Activated T-helper 17 cell treated with anti-CD3 and anti-CD28 coated beads, Interleukin-2, amount 50 U/mL, for 72 hours (primary cell): ENCODE measurements at regions not wholly inside any gene's neighbourhood (a gene's known extent, or its start where the extent isn't known, plus 50 kb on each side); places are given as distances from the start of the nearest gene placed in this dataset.

Experiments used
- ATAC-seq: fragments of 150-1000 bp; cut with Tn5 transposase; replicated peaks from 2 replicates; pipeline ENCODE4 v1.10.0; 2021; ENCODE audit warnings: mild to moderate bottlenecking, moderate library complexity
- H3K27ac Mint-ChIP-seq: one replicate; pipeline ENCODE4 v1.8.0; 2022; ENCODE audit warnings: mixed read lengths
- H3K27me3 Mint-ChIP-seq: one replicate; pipeline ENCODE4 v1.8.0; 2022; ENCODE audit warnings: mixed read lengths
- H3K36me3 Mint-ChIP-seq: one replicate; pipeline ENCODE4 v1.8.0; 2022; ENCODE audit warnings: low read depth, mild to moderate bottlenecking, mixed read lengths
- H3K4me1 Mint-ChIP-seq: one replicate; pipeline ENCODE4 v1.8.0; 2022; ENCODE audit warnings: mixed read lengths
- H3K4me3 Mint-ChIP-seq: one replicate; pipeline ENCODE4 v1.8.0; 2022; ENCODE audit warnings: mild to moderate bottlenecking, mixed read lengths
- H3K9me3 Mint-ChIP-seq: one replicate; pipeline ENCODE4 v1.8.0; 2022; ENCODE audit warnings: mixed read lengths

DNA sequence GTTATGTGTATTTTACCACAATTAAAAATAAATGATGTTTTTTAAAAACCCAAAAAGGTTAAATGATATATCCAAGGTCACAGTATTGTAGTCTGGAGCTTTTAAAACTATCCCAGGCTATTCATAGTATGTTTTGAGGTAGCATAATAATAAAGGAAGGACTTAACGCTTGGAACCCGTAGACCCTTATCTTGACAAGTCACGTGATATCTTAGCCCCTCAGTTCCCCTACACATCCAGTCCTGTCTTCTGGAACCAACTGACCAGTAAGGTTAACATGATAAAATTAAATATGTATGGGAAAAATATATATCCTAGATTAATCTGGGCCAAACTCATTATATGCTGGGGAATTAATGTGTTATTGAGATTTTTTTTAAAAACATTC lies 142.2 kb downstream of the RXFP2 start:
- no peaks in the 10 kb centered on the region for H3K36me3 Mint-ChIP-seq
- no peak for ATAC-seq
- peak overlapping the region; percentile 15 for H3K4me3 Mint-ChIP-seq
- no peak overlapping the region for H3K27ac Mint-ChIP-seq
- H3K9me3 Mint-ChIP-seq = no peaks in the 10 kb centered on the region
- H3K4me1 Mint-ChIP-seq = peaks cover 25% of the 10 kb centered on the region
- no peaks in the 10 kb centered on the region for H3K27me3 Mint-ChIP-seq

DNA sequence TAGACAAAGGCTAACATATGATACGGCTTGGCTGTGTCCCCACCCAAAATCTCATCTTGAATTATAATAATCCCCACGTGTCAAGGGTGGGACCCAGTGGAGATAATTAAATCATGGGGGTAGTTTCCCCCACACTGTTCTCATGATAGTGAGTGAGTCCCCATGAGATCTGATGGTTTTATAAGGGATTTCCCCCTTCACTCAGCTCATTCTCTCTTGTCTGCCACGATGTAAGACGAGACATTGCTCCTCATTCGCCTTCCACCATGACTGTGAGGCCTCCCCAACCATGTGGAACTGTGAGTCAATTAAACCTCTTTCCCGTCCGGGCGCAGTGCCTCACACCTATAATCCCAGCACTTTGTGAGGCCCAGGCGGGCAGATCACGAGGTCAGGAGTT lies 143.5 kb downstream of the RXFP2 start:
- H3K36me3 Mint-ChIP-seq = no peaks in the 10 kb centered on the region
- H3K4me3 Mint-ChIP-seq = no peak overlapping the region
- ATAC-seq = peak; percentile 82
- H3K4me1 Mint-ChIP-seq = peaks cover 20% of the 10 kb centered on the region
- no peaks in the 10 kb centered on the region for H3K9me3 Mint-ChIP-seq
- H3K27ac Mint-ChIP-seq = no peak overlapping the region
- no peaks in the 10 kb centered on the region for H3K27me3 Mint-ChIP-seq

DNA sequence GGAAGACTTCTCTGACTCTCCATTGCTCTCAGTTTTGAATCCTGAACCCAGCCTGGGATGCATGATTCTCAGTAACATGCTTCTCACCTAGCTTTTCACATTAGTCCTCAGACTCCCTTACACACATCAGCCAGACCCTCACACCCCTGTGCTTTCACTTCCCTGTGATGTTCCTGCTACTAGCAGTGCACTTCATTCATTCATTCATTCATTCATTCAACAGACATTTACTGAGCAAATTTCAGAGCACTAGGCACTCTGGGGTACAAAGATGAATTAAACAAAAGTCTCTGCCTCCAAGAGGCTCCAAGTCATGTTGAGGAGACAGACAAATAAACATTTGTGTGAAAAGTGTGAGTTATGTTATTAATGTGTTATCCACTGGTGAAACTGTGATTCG lies 145.2 kb downstream of the RXFP2 start:
- no peaks in the 10 kb centered on the region for H3K27me3 Mint-ChIP-seq
- no peaks in the 10 kb centered on the region for H3K36me3 Mint-ChIP-seq
- no peak overlapping the region for H3K4me3 Mint-ChIP-seq
- H3K4me1 Mint-ChIP-seq = peaks cover 20% of the 10 kb centered on the region
- no peak for ATAC-seq
- no peaks in the 10 kb centered on the region for H3K9me3 Mint-ChIP-seq
- H3K27ac Mint-ChIP-seq = no peak overlapping the region

DNA sequence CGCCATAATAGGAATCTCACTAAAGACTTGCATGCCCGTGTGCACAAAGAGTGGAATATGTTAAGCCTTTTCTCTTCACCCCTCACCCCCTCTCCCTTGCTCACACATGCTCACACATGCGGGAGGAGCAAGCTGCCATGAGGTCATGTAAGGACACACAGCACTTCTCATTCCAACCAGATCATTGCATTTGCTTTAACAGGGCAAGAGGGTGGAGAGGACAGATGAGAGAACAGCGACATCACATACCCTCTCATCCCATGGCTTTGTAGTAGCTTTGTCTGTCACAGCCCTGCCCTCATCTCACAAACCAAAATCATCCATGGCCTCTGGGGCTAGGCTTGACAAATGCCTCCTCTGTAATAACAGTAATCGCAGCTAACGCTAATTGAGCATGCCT lies 145.6 kb upstream of the FRY start:
- Mint-ChIP-seq H3K36me3 (no peaks in the 10 kb centered on the region), H3K4me1 (peaks cover 16% of the 10 kb centered on the region), H3K27ac (no peak overlapping the region), H3K4me3 (no peak overlapping the region), H3K9me3 (no peaks in the 10 kb centered on the region), H3K27me3 (no peaks in the 10 kb centered on the region)
- no peak for ATAC-seq

DNA sequence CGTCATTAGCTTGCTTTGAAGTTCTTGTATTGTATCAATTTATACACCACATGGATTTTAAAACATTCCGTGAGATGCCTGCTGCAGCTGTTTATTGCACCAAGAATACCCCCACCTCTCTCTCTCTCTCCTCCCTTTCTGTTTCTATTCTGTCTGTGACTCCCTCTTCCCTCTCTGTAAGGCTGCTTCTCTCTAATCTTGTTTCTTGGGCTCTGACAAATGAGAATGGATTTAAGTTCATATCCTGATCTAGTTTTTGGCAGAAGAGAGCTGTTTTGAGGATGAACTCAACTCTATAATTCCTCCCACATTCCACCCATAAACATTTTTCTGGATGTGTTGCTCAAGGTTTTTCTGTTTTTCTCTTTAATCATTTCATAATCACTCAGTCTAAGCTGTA lies 144.3 kb upstream of the FRY start:
- Mint-ChIP-seq H3K4me3 (no peak overlapping the region), H3K9me3 (no peaks in the 10 kb centered on the region), H3K36me3 (no peaks in the 10 kb centered on the region), H3K27me3 (no peaks in the 10 kb centered on the region), H3K27ac (no peak overlapping the region), H3K4me1 (peaks cover 15% of the 10 kb centered on the region)
- no peak for ATAC-seq

DNA sequence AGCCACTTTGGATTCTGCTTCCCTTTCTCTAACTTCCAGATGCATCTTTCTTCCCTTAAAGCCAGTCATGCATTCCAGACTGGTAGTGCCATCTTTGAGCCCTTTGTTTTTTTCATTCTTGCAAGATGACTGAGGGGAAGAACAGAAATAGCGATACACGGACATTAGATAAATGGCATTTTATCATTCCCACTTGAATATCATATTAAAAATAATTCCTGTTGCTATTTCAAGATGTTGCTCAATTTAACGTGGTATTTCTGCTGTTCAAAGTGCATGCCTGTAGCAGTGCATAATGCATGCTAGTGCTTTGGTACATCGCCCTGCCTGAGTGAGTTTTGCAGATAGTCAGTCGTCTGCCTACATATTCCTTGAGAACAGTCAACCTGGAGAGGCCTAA lies 140.6 kb upstream of the FRY start:
- Mint-ChIP-seq H3K27ac (no peak overlapping the region), H3K36me3 (no peaks in the 10 kb centered on the region), H3K9me3 (no peaks in the 10 kb centered on the region), H3K4me1 (peaks cover 4% of the 10 kb centered on the region), H3K4me3 (no peak overlapping the region), H3K27me3 (no peaks in the 10 kb centered on the region)
- ATAC-seq = no peak

DNA sequence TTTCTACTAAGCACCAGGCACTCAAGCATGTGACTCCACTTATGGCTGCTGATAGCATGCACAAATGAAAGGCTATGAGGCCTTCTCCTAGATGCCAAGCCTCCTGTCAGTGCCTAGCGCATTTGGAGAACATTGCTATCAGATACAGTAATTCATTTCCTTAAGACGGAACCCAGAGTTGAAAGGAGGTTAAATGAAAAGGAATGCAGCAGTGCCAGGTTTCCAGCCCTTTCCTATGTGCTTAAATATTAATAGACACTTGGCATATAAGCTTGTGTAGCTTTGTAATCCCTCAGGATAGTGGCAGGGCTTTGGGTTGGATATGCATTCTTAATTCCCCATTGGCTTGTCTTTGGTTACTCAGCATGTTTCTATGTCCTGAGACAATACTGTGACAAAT lies 140.1 kb upstream of the FRY start:
- ATAC-seq = no peak
- Mint-ChIP-seq H3K36me3 (no peaks in the 10 kb centered on the region), H3K27ac (no peak overlapping the region), H3K27me3 (no peaks in the 10 kb centered on the region), H3K9me3 (no peaks in the 10 kb centered on the region), H3K4me3 (no peak overlapping the region), H3K4me1 (peaks cover 9% of the 10 kb centered on the region)

DNA sequence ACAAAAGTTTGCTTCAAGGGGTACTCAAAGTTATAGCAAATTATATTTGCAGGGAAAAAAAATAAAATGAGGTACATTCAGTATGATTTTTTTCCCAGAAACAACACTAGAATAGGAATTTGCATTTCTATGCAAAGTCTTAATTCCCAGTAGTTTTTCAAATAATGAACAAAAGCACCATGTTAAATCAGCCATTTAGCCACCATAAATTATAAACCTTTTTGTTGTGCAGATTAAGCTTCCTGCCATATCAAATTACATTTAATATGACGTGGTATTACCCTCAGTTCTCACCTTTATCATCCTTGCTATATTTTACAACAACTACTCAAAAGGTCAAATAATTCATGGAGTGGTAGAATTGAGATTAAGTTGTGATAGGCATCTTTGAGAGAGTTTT lies 136.6 kb upstream of the FRY start:
- no peak for ATAC-seq

DNA sequence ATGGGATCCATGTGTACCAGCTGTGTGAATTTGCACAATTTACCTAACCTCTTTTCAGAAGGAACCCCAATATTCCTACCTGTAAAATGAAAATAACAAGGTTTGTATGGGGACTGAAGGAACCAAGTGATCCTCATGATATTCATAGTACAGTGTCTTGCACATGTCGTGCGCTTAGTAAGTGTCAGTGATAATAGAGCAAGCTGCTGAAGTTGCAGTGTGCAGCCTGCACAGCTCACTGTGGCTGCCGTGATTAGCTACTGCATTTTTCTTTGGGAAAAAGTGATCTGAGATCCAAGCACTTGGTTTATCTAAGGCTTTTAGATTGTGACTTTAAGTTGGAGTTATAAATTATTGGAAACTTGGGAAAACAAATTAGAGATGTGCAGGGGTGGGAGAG lies 135.9 kb upstream of the FRY start:
- H3K9me3 Mint-ChIP-seq = no peaks in the 10 kb centered on the region
- peak overlapping the region; percentile 74 for H3K4me3 Mint-ChIP-seq
- H3K27ac Mint-ChIP-seq = peak overlapping the region; percentile 87
- ATAC-seq = peak; percentile 49
- H3K27me3 Mint-ChIP-seq = no peaks in the 10 kb centered on the region
- H3K36me3 Mint-ChIP-seq = no peaks in the 10 kb centered on the region
- peaks cover 19% of the 10 kb centered on the region for H3K4me1 Mint-ChIP-seq

More for the DNA sequence above, 136.6 kb upstream of the FRY start:
- no peak overlapping the region for H3K27ac Mint-ChIP-seq
- H3K4me3 Mint-ChIP-seq = peak overlapping the region; percentile 74
- no peaks in the 10 kb centered on the region for H3K36me3 Mint-ChIP-seq
- no peaks in the 10 kb centered on the region for H3K9me3 Mint-ChIP-seq
- peaks cover 19% of the 10 kb centered on the region for H3K4me1 Mint-ChIP-seq
- H3K27me3 Mint-ChIP-seq = no peaks in the 10 kb centered on the region

DNA sequence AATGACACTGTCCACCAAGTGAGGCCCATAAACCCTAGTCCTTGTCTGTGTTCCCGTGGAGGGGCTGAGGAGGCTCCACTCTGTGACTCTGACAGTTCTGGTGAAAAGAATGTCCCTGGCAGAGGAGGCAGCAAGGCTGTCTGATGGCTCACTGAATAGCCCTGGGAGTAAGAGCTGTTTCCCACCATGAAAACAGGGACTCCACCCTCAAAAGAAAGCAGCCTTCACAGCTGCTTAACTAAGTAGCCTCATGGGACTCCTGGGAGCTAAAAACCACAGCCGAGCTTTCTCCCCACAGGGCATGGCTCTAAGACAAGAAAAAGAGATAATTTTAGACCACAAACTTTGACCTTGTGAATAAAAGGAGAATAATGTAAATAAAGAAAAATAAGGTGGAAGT lies 135.1 kb upstream of the FRY start:
- peak overlapping the region; percentile 87 for H3K27ac Mint-ChIP-seq
- no peaks in the 10 kb centered on the region for H3K36me3 Mint-ChIP-seq
- peak; percentile 39 for ATAC-seq
- H3K27me3 Mint-ChIP-seq = no peaks in the 10 kb centered on the region
- no peaks in the 10 kb centered on the region for H3K9me3 Mint-ChIP-seq
- H3K4me3 Mint-ChIP-seq = peak overlapping the region; percentile 74
- peaks cover 19% of the 10 kb centered on the region for H3K4me1 Mint-ChIP-seq

DNA sequence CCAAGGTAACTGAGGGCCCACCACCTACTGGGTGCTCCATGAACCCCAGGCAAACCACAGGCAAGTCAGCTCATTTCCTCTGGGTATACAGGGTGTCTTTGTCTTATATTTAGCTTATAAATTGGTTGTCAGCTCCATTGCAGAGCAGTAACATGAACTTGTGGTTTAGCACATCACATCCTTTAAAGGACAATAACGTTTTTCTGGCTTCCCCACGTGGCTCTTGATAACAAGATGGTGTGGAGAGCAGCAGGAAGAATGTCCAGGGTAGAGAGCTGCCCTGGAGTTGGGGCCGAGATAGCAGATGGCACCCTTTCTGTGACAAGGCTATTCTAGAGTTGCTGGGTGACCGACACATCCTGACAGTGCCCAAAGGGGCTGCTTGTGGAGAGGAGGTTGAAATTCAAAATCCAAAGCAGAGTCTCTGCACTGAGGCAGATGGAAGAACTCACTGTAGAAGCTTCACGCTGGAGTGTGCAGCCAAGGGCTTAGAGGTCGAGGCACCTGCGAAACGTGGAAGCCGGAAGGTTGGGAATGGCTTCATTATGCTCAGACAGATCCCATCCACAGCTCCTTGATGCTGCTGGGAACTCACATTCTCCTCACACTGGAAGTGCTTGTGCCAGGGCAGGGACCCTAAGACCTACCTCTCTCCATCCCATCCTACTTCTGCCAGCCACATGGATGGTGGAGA lies 133.0 kb upstream of the FRY start:
- H3K9me3 Mint-ChIP-seq = no peaks in the 10 kb centered on the region
- peak overlapping the region; percentile 50 for H3K4me3 Mint-ChIP-seq
- peak overlapping the region; percentile 72 for H3K27ac Mint-ChIP-seq
- H3K36me3 Mint-ChIP-seq = no peaks in the 10 kb centered on the region
- no peaks in the 10 kb centered on the region for H3K27me3 Mint-ChIP-seq
- ATAC-seq = no peak
- H3K4me1 Mint-ChIP-seq = peaks cover 36% of the 10 kb centered on the region

DNA sequence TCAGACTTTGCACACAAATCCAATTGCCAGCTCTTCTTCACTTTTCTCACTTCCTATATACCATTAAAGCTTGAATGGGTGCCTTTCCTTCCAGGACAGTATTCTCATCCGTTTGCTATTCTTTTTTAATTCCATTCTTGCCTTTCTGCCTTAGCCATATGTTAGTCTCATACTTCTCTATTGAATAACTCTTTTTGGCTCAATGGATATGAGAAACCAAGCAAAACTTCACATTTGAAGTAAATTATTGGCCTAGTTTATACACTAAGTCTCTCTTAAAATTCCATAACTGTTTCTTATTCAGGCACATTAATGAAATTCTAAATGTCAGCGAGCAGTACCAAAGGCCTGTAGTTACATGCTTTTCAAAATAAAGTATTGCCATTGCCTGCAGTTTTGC lies 129.6 kb upstream of the FRY start:
- Mint-ChIP-seq H3K36me3 (no peaks in the 10 kb centered on the region), H3K4me3 (peak overlapping the region; percentile 59), H3K4me1 (peaks cover 30% of the 10 kb centered on the region), H3K27ac (no peak overlapping the region), H3K9me3 (no peaks in the 10 kb centered on the region), H3K27me3 (no peaks in the 10 kb centered on the region)
- no peak for ATAC-seq

DNA sequence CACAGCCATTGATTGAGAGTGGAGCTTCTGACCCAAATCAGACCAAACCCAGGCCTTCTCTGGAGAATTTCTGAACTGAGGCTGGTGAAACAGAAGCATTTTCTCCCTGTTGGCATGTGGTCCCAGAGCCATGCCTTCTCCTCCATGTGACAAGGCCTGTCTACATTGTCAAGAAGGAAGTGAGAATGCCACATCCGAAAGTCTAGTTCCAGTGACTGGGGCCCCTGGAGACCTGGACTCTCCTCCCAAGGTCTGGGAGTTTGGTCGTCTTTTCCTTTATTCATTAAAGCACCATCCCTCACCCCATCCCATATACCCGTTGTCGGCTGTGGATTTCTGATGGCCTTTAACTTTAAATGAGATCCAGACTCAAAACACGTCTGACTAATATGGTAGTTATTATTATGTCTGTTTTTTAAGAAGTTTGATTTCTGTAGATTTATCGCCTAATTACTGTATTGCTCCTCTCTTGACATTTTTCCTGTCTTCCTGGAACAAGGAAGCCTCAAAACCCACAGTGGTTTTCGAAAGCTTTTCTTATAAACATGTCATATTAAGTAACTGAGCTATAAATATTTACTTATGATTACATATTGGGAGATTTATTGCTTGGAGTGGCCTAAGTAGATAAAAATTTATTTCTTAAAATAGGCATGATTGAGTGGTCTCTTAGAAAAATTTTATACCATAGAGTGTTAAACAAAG lies 128.3 kb upstream of the FRY start:
- ATAC-seq = peak; percentile 50
- Mint-ChIP-seq H3K27me3 (no peaks in the 10 kb centered on the region), H3K27ac (peak overlapping the region; percentile 65), H3K4me1 (peaks cover 36% of the 10 kb centered on the region), H3K4me3 (peak overlapping the region; percentile 59), H3K9me3 (no peaks in the 10 kb centered on the region), H3K36me3 (no peaks in the 10 kb centered on the region)

DNA sequence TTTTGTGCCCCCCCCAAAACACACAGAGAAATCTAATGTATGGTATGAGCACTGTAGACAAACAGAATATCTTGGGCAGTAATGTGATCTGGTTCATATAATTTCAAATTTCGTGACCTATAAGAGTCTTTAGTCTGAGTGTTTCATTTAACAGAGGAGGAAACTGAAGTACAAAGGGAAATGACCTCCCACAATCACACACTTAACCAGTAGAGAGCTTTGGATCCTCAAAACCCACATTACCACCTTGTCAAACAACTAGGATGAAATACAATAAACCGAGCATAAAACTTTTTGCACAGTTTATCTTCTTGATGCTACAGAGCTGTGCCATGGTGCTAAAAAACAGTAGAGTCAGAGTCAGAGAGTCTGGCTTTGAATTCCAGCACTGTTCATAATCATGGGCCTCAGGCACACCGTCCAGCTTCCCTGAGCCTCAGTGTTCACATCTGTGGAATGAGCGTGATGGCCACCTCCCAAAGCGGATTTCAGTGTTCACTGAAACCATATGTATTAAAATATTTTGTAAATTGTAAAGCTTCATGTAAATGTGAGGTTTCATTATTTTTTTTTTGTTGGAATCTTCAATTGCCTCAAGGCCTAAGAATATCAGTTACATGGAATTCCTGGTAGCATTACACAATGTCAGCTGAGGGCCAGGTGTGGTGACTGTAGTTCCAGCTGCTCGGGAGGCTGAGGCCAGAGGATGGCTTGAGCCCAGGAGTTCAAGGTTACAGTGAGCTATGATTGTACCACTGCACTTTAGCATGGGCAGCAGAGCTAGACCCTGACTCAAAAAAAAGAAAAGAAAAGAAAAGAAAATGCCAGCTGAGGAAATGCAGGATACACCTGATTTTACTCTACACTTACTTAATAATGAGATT lies 126.4 kb upstream of the FRY start:
- Mint-ChIP-seq H3K9me3 (no peaks in the 10 kb centered on the region), H3K4me1 (peaks cover 40% of the 10 kb centered on the region), H3K4me3 (peak overlapping the region; percentile 59), H3K27me3 (no peaks in the 10 kb centered on the region), H3K27ac (peak overlapping the region; percentile 47), H3K36me3 (no peaks in the 10 kb centered on the region)
- no peak for ATAC-seq

DNA sequence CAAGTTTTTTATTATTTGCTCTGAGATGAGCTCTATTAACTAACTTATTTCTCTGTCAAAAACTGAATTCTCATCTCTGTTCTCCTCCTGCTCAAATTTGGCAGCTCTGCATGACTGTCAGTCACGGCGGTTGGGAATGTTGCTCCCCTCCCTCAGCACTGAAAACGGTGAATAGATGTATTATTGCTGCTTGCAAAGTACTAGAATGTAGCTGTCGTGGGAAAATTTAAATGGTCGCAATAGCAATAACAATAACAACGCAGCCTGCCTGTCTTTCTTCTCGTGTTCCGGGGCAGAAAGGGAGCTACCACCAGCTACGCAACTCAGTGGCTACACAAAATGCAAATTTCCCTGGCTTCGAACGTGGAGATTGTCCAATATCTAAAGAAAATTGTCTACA lies 125.6 kb upstream of the FRY start:
- H3K4me1 Mint-ChIP-seq = peaks cover 40% of the 10 kb centered on the region
- no peak overlapping the region for H3K4me3 Mint-ChIP-seq

More for the DNA sequence above, 125.6 kb upstream of the FRY start:
- Mint-ChIP-seq H3K27ac (no peak overlapping the region), H3K36me3 (no peaks in the 10 kb centered on the region), H3K9me3 (no peaks in the 10 kb centered on the region), H3K27me3 (no peaks in the 10 kb centered on the region)
- ATAC-seq = no peak
